Fibroblast of lung (primary cell): ENCODE measurements at regions not wholly inside any gene's neighbourhood (a gene's known extent, or its start where the extent isn't known, plus 50 kb on each side); places are given as distances from the start of the nearest gene placed in this dataset.

Source experiments
- DNase-seq, 2 donors: peaks; one replicate each; pipeline versions ENCODE4 v3.0.0 to v3.0.0-alpha.2; 2010; ENCODE audit warnings: low read depth in 2 of 2
- H2AFZ ChIP-seq: 2 replicates; pipeline ENCODE4 v1.5.1; 2012; ENCODE audit warnings: low read length, control low read depth, inconsistent platforms
- H3K27ac ChIP-seq: 2 replicates; pipeline ENCODE4 v1.5.1; 2011; ENCODE audit warnings: low read length, control low read depth; ENCODE audit not compliant: insufficient read depth
- H3K27me3 ChIP-seq: 2 replicates; pipeline ENCODE4 v1.5.1; 2011; ENCODE audit warnings: mild to moderate bottlenecking, low read length; ENCODE audit not compliant: control insufficient read depth, insufficient read depth
- H3K36me3 ChIP-seq: 2 replicates; pipeline ENCODE4 v1.5.1; 2011; ENCODE audit warnings: low read length; ENCODE audit not compliant: control insufficient read depth, insufficient read depth
- H3K4me1 ChIP-seq: 2 replicates; pipeline ENCODE4 v1.5.1; 2011; ENCODE audit warnings: low read length; ENCODE audit not compliant: control insufficient read depth, insufficient read depth; ENCODE audit errors: extremely low read depth
- H3K4me2 ChIP-seq: 2 replicates; pipeline ENCODE4 v1.5.1; 2011; ENCODE audit warnings: low read length, control low read depth; ENCODE audit not compliant: insufficient read depth; ENCODE audit errors: extremely low read depth
- H3K4me3 ChIP-seq, 4 experiments: fragments of 200-600 bp in 1 of 4; sonication (generic) in 1 of 4; replicated peaks in 1 of 4; 2 replicates each; pipeline ENCODE4 v1.5.1; 2011 to 2016; ENCODE audit warnings: low read length in 4 of 4, low read depth in 3 of 4, mild to moderate bottlenecking in 3 of 4, control low read depth in 2 of 4, inconsistent platforms in 1 of 4, mixed read lengths in 1 of 4; ENCODE audit not compliant: insufficient read depth in 1 of 4; ENCODE audit errors: control extremely low read depth in 1 of 4
- H3K79me2 ChIP-seq: 2 replicates; pipeline ENCODE4 v1.5.1; 2012; ENCODE audit warnings: mild to moderate bottlenecking, low read length, inconsistent platforms; ENCODE audit not compliant: control insufficient read depth, insufficient read depth
- H3K9ac ChIP-seq: 2 replicates; pipeline ENCODE4 v1.5.1; 2011; ENCODE audit warnings: mild to moderate bottlenecking, low read length, control low read depth; ENCODE audit not compliant: insufficient read depth
- H3K9me3 ChIP-seq: 2 replicates; pipeline ENCODE4 v1.5.1; 2012; ENCODE audit warnings: low read depth, low read length; ENCODE audit not compliant: control insufficient read depth, insufficient read depth
- H4K20me1 ChIP-seq: 2 replicates; pipeline ENCODE4 v1.5.1; 2011; ENCODE audit warnings: low read length; ENCODE audit not compliant: control insufficient read depth, insufficient read depth; ENCODE audit errors: extremely low read depth
- CTCF ChIP-seq, 2 donors: IDR thresholded peaks in 1 of 2; conservative IDR thresholded peaks in 1 of 2; 1 replicate in 1 of 2; 2 replicates in 1 of 2; pipeline ENCODE4 v1.5.1; 2011 to 2012; ENCODE audit warnings: low read length in 2 of 2, control low read depth in 1 of 2, inconsistent platforms in 1 of 2, low read depth in 1 of 2, mild to moderate bottlenecking in 1 of 2
- EZH2 ChIP-seq: IDR thresholded peaks from 2 replicates; pipeline ENCODE4 v1.5.1; 2012; ENCODE audit warnings: low read length, control low read depth, mild to moderate bottlenecking; ENCODE audit errors: missing control alignments

DNA sequence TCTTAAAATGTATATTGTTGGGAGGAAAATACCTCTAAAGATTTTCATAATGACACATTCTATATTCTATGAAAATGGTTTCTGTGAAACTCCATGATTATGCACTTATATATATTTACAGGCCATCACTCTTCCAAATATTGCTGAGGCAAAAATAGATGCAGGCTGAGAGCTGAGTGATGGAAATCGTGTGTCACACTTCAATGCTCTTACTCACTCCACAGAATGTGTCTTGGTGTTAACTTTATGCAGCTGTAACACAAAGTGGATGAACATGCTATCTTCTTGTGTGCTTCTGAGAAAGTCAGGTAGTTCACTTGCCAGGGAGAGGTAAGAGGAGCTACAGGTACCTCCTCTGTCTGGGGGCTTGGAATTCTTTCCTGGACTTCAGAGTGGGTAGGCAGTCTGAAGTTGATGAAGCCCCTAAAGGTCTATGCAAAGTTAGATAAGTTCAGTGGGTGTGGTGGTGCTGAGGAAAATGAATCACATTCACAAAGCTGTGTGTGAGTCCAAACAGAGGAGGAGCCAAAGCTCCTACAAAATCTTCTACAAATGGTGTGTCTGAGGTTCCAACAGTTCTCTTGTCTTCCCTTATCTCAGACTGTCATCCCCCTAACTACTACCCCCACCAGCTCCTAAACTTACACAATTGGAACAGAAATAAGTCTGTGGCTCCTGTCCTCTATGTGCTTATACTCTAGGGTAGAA, 74.2 kb upstream of the ST6GAL2 start:
- Histone ChIP-seq H2AFZ (no peak overlapping the region), H3K27ac (no peak overlapping the region), H3K4me3 (no peak overlapping the region), H3K4me1 (peaks cover 4% of the 10 kb centered on the region), H3K79me2 (no peaks in the 10 kb centered on the region), H3K36me3 (no peaks in the 10 kb centered on the region), H4K20me1 (no peaks in the 10 kb centered on the region), H3K9ac (no peak overlapping the region), H3K27me3 (no peaks in the 10 kb centered on the region), H3K4me2 (no peak overlapping the region), H3K9me3 (no peaks in the 10 kb centered on the region)
- peak in 1 of 2 donors; percentile 49 for DNase-seq
- TF ChIP-seq CTCF (conservative IDR thresholded peaks at IDR 0.05 in 1 of 2, IDR thresholded peaks at IDR 0.05 in 1 of 2; ENCODE audit: low read depth in 1 of 2, low read length in 2 of 2), result no peak
- TF ChIP-seq EZH2, result no peak

GRCh38 chr2:106960683-106961161, 74.8 kb upstream of the ST6GAL2 start:
- Histone ChIP-seq H2AFZ (no peak overlapping the region), H3K4me3 (no peak overlapping the region), H3K9ac (no peak overlapping the region), H3K4me1 (peaks cover 4% of the 10 kb centered on the region), H4K20me1 (no peaks in the 10 kb centered on the region), H3K36me3 (no peaks in the 10 kb centered on the region), H3K4me2 (no peak overlapping the region), H3K9me3 (no peaks in the 10 kb centered on the region), H3K27ac (no peak overlapping the region), H3K79me2 (no peaks in the 10 kb centered on the region), H3K27me3 (no peaks in the 10 kb centered on the region)
- peak in 1 of 2 donors; percentile 63 for DNase-seq
- TF ChIP-seq EZH2, result no peak
- no peak for TF ChIP-seq CTCF (conservative IDR thresholded peaks at IDR 0.05 in 1 of 2, IDR thresholded peaks at IDR 0.05 in 1 of 2; ENCODE audit: low read depth in 1 of 2, low read length in 2 of 2)

DNA sequence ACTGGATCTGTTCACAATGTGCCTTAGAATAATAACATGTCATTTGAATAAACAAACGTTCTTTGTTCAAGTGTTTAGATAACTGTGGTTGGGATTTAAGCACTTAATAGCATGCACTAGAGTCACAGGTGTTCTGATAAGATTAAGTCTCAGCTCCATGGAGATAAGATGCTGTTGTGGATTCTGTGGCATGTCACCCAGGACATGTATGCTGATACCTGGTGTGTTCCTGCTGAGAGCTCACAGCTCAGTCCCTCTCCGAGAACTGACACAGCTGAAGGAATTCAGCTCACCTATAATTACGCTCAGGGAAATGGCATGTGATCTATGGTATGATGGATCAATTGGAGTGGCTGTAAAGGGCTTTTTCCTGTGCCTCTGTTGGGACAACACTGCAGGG, 75.4 kb upstream of the ST6GAL2 start:
- TF ChIP-seq EZH2, result no peak
- TF ChIP-seq CTCF (conservative IDR thresholded peaks at IDR 0.05 in 1 of 2, IDR thresholded peaks at IDR 0.05 in 1 of 2; ENCODE audit: low read depth in 1 of 2, low read length in 2 of 2), result no peak
- no peaks in the 10 kb centered on the region for H3K36me3 ChIP-seq

More for the DNA sequence above, 75.4 kb upstream of the ST6GAL2 start:
- H2AFZ ChIP-seq, result no peak overlapping the region
- H3K79me2 ChIP-seq, result no peaks in the 10 kb centered on the region
- no peak overlapping the region for H3K4me3 ChIP-seq
- H3K4me1 ChIP-seq, result peaks cover 4% of the 10 kb centered on the region
- no peak overlapping the region for H3K9ac ChIP-seq
- no peak overlapping the region for H3K4me2 ChIP-seq
- no peaks in the 10 kb centered on the region for H4K20me1 ChIP-seq
- no peaks in the 10 kb centered on the region for H3K9me3 ChIP-seq
- no peaks in the 10 kb centered on the region for H3K27me3 ChIP-seq
- no peak overlapping the region for H3K27ac ChIP-seq
- peak in 1 of 2 donors; percentile 52 for DNase-seq
